ENCODE measurements at regions not wholly inside any gene's neighbourhood (a gene's known extent, or its start where the extent isn't known, plus 50 kb on each side); places are given as distances from the start of the nearest gene placed in this dataset.
"Not testable (repeated sequence)": the region's sequence is repeated elsewhere in the genome, so short reads cannot be mapped to it uniquely, and the experiment has no call there.

DNA sequence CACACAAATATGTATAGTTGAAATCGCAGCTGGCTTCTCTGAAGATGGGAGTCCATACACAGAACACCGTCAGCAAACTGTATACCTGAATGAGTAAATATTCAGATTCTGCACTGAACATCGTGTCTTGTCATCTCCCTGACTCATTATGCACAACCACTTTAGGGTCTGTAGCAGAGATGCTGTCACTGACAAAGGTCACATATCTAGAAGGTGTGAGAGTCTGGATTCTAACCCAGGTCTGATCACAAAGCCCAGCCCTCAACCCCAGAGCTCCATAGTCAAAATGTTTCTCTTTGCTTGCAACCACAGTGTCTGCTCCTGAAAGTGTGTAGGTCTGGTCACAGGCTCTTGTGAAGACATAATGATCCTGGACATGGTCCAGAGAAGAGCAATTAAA is 78.3 kb upstream of the PAX8 start:
- no peak for TF ChIP-seq JUND (IDR thresholded peaks at IDR 0.05; ENCODE audit: low read depth)
- in situ Hi-C loops (cut with HindIII; ENCODE audit: low pct_unique_long_range_greater_than_20kb, low sequenced_read_pairs): no loop called here
- no peak for DNase-seq (ENCODE audit: low read depth in 1 of 2, low spot score in 1 of 2)

DNA sequence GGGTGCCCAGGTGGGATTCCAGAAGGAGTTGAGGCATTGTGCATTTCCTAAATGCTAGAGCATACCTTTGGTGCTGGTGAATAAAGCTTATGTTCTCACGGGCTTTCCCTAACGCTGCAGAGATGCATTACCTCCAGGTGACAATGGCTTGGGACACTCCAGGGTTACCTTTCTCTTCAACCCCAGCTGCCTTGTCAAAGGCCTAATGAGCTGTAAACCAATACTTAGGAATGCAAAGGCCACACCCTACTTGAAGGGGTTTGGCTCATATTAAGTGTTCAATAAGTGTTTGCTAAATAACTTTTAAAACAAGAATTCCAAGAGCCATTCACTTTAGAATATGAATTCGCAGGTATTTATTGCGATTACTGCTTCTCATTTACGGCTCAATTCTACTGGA is 77.6 kb upstream of the PAX8 start:
- DNase-seq (ENCODE audit: low read depth in 1 of 2, low spot score in 1 of 2); in situ Hi-C loops (cut with HindIII; ENCODE audit: low pct_unique_long_range_greater_than_20kb, low sequenced_read_pairs): not testable (repeated sequence)

DNA sequence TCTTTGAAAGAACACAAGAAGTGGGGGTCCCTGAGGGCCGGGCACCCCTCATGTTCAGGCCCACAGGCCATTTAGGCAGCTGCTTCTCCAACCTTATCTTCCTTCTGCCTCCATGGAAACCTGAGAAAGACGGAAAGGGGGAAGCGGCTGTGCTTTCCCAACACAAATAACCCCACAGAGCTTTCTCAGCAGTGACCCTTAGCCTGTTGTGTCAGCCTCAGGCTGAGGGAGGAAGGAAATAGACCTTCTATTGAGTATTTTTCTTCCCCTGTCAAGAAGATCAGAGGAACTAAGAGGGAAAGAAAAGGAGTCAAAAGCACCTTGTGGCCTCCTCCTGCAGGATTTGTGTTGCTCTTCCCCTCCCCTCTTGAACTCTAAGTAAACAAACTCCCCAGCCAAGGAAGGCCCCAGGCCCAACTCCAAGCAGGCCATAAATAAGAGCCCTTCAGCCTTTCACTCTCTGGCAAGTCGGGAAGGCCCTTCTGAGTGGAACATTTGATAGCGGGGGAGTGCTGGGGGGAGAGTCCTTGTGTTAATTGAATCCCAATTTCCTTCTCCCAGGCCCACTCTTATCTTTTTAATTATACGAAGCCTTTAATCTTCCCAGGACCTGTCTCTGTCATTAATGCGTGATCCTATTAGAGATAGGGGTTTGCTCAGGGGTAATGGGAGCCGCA is 76.8 kb upstream of the PAX8 start:
- DNase-seq (ENCODE audit: low read depth in 1 of 2, low spot score in 1 of 2); in situ Hi-C loops (cut with HindIII; ENCODE audit: low pct_unique_long_range_greater_than_20kb, low sequenced_read_pairs): not testable (repeated sequence)

DNA sequence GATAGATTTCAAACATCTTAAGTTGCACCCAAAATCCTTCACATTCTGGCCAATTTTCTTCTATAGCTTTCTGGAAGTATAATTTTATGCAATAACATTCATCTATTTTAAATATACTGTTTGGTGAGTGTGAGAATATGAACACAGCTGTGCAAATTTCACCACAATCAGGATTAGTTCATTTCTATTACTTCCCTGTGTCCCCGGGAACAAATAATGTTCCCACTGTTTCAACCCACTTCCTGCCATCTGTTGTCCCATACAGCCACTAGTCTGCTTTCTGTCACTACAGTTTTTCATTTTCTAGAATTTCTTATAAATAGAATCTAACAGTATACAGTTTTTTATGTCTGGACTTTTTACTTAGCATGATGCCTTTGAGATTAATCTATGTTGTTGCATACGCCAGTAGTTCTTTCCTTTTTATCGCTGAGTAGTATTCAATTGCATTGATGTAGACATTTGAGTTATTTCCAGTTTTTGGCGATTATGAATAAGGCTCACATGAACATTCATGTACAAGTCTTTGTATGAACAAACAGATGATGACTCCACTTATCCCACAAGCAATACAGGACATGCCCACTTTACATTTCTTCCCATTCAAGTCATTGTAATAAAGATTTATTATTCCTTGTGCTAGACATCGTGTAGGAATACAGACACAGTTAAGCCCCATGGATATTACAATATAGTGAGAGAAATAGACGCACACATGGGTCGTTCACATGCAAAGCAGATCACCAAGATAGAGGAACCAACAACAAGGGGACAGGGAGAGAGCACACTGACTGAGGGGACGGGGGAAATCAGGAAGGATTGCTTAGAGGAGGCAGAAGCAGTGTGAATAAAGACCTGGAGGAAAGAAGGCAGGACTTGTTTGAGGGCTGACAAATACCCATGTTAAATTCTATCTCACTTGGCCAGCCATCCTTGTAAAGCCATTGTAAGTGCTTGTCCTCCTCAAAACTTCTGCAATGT is 72.9 kb upstream of the PAX8 start:
- in situ Hi-C loops (cut with HindIII; ENCODE audit: low pct_unique_long_range_greater_than_20kb, low sequenced_read_pairs): no loop called here
- DNase-seq (ENCODE audit: low read depth in 1 of 2, low spot score in 1 of 2): no peak
- TF ChIP-seq JUND (IDR thresholded peaks at IDR 0.05; ENCODE audit: low read depth): no peak

DNA sequence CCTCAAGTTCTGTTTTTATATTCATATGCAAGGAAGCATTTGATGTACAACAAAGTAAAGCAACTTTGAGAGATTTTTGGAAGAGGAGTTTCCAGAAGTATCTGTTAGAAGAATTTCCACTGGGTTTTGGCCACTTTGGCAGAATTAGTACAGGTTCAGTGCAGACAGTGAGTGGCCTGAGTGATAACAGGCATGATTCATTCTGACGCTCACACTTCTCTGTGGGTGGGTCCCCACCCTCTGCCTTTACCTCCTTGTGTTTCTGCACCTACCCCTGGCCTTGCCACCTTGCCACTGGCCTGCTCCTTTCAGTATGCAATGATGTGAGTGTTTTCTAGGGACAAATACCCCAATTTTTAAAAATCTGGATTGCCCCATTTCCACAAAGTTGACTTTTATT is 65.1 kb upstream of the PAX8 start:
- in situ Hi-C loops (cut with HindIII; ENCODE audit: low pct_unique_long_range_greater_than_20kb, low sequenced_read_pairs): not testable (repeated sequence)

DNA sequence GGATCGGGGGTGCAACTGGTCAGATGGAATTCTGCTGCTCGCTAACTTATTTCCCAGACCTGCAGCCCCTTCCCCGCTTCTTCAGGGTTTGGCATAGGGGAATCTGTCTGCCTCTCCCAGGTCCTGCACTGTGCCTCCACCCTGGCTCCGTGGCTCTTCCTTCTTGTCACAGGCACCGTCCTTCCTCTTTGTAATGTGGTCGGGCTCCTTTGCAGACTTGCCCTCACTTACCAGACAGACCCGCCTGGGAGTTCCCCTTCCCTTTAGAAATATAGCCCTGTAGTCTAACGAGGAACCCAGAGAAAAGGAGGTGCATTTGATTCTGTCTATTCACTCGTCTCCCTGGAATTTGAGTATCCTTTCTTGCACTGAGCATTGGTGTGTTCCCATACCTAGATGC is 63.9 kb upstream of the PAX8 start:
- no peak for TF ChIP-seq JUND (IDR thresholded peaks at IDR 0.05; ENCODE audit: low read depth)
- DNase-seq (ENCODE audit: low read depth in 1 of 2, low spot score in 1 of 2): no peak
- in situ Hi-C loops (cut with HindIII; ENCODE audit: low pct_unique_long_range_greater_than_20kb, low sequenced_read_pairs): no loop called here

More for the DNA sequence above, 65.1 kb upstream of the PAX8 start:
- DNase-seq (ENCODE audit: low read depth in 1 of 2, low spot score in 1 of 2): not testable (repeated sequence)

DNA sequence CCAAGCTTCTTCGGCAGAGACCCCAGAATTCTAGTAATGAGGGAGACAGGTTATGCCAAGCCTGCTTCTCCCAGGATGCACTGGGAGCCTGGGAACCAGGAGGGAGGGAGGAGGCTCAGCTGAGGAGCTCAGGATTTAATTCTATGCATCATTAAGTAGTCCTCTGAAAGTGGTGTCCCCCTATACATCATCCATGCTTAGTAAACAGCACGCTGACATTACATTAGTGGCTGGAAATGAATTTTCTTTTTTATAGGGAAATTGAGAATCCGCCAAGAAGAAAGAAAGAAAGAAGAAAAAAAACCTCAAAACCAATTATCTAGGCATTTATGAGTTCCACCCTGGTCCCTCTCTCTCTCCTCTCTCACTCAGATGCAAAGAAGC is 63.1 kb upstream of the PAX8 start:
- DNase-seq (ENCODE audit: low read depth in 1 of 2, low spot score in 1 of 2); in situ Hi-C loops (cut with HindIII; ENCODE audit: low pct_unique_long_range_greater_than_20kb, low sequenced_read_pairs): not testable (repeated sequence)

DNA sequence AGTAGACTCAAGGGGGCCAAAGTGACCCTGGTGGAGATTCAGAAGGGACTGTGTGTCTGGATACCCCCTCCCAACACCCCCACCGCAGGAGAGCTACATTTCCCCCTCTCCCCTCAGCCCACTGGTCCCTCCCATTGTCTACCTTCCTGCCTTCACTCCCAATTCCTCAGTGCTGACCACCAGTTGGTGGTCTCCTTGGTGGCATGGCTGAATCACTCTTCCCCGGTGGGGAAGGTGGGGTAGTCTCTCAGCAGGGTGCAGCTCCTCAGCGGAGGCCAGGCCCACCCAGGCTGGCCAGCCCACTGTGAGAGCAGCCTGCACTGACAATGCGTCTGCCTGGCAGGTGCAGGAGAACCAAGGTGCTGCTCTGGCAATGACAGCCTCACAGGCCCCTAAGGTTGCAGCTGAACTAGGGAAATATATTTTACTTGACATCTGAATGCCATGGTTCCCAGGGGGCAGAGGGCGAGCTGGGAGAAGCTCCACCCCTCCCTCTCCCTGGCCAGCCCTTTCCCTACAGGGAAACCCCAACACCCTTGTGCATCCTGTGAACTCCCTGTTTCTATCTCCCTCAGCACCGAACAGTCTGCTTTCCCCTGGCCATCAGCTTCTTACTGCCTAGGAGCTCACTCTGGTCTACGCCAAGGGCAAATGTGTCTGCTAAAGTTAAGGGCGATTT is 62.6 kb upstream of the PAX8 start:
- no peak for DNase-seq (ENCODE audit: low read depth in 1 of 2, low spot score in 1 of 2)
- in situ Hi-C loops (cut with HindIII; ENCODE audit: low pct_unique_long_range_greater_than_20kb, low sequenced_read_pairs): no loop called here
- no peak for TF ChIP-seq JUND (IDR thresholded peaks at IDR 0.05; ENCODE audit: low read depth)

DNA sequence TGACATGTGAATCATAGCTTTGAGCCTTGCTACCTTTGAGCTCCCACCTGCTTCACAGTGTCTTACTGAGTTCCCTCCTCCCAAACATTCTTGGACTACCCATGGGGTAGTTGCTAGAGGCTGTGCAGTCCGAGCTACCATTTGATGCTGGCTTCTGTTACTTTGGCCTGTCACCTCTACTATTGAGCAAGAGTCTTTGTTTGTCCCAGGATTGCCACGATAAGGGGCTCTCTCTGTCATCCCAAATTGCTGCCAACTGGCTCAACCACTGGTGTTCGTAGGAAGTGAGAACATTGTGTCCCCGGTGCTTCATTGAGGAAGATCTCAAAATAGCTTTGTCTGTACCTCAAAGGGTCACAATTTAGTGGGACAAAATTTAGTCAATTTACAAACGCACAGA is 59.1 kb upstream of the PAX8 start:
- in situ Hi-C loops (cut with HindIII; ENCODE audit: low pct_unique_long_range_greater_than_20kb, low sequenced_read_pairs): no loop called here
- no peak for DNase-seq (ENCODE audit: low read depth in 1 of 2, low spot score in 1 of 2)
- no peak for TF ChIP-seq JUND (IDR thresholded peaks at IDR 0.05; ENCODE audit: low read depth)

DNA sequence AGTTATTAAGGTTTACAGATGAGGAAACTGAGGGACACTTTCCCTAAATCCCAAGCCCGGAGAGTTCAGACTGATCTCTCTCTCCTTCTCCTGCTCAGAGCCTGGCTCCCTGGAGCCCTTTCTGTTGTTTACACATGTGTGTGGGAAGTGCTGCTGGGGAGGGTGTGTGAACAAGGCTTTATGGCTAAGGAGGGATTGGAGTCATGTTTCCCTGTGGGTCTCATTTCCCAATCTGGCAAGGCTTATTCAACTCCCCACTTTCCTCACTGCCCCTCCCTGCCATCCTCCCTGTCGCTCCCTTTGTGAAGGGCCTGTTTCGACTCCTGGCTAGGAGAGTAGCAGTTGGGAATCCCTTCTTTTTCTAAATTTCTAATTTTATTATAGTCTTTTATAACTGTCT is 57.3 kb upstream of the PAX8 start:
- in situ Hi-C loops (cut with HindIII; ENCODE audit: low pct_unique_long_range_greater_than_20kb, low sequenced_read_pairs): not testable (repeated sequence)
- peak in 1 of 2 experiments; percentile 17 for DNase-seq (ENCODE audit: low read depth in 1 of 2, low spot score in 1 of 2)

DNA sequence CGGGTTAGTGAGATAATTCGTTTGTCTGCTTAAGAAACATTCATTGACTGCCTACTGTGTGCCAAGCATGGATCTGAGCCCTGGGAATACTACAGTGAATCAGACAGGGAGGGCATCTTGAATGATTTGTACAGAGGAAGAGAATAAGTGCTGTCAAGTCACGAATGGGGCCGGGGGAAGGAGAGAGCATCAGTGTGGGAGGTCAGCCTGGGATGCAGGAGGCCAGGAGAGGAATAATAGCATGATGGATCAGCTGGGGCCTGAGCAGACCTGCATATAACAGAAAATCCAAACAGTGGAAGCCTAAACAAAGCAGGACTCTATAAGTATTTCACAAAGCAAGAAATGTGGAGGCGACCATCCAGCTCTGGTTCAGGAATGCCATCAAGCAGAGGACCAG is 55.4 kb upstream of the PAX8 start:
- in situ Hi-C loops (cut with HindIII; ENCODE audit: low pct_unique_long_range_greater_than_20kb, low sequenced_read_pairs): no loop called here
- TF ChIP-seq JUND (IDR thresholded peaks at IDR 0.05; ENCODE audit: low read depth): no peak
- no peak for DNase-seq (ENCODE audit: low read depth in 1 of 2, low spot score in 1 of 2)

DNA sequence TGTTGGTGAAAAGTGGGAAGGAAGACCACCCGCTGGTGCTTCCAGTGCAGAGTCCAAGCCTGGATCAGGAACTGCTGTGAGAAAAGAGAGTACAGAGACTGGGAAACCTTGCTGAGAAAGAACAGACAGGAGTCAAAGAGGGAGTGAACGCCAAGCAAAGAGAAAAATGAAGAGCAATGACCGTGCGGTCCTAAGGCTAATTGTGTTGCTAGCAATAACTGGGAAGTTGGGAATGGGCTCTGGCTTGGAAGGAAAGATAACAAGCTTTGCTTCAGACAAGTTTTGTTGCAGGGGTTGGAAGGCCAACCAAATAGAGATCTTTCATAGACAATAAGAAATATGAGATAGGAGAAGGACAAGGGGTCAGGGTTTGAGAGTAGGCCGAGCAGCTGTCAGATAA is 55.0 kb upstream of the PAX8 start:
- in situ Hi-C loops (cut with HindIII; ENCODE audit: low pct_unique_long_range_greater_than_20kb, low sequenced_read_pairs); DNase-seq (ENCODE audit: low read depth in 1 of 2, low spot score in 1 of 2): not testable (repeated sequence)

DNA sequence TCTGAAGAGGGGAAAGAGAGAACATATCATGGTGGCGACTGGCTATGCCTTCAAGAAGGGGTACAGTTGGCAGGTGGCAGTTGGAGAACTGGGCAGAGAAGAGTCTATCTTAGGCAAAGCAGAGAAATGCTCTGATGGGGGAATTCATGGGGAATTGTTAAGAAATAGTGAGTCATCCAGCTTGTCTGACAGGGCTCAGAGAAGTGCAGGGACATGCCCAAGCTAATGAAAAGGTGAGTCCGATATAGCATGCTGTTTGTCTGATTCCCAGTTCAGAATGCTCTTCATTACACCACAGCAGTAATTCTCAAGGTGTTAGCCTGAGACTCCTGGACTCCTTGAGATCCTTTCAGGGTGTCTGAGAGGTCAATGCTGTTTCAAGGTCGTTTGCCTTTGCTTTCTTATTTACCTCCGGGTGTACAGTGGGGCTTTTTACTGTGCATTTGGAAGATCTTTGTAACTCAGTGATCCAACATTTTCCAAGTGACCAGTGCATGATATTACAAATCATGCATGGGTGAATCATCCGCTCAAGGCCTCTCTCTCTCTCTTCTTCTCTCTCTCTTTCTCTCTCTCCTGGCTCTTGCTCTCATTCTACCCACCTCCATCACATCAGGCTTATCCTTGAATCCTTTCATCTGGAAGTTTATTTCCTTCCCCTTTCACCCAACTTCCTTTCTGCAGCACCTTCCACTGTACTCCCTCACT is 51.5 kb upstream of the PAX8 start:
- DNase-seq (ENCODE audit: low read depth in 1 of 2, low spot score in 1 of 2); in situ Hi-C loops (cut with HindIII; ENCODE audit: low pct_unique_long_range_greater_than_20kb, low sequenced_read_pairs): not testable (repeated sequence)

DNA sequence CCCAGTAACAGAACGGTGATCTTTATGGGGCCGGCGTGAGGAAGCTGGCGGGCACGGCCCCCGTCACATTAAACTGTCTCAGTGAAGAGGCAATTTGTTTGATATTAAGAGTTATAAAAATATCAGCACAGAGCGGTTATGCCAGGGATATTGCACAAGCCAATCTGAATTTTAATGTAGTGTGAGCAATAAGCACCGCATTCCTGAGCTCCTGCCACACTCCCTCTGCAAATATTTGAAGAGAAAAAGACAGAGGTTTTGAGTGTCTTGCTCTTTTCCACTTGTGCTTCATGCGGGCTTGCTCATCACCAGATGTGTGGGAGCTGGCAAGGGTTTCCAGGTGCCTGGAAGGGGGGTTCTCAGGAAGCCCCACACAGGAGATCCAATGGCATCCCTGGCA is 50.3 kb upstream of the PAX8 start:
- in situ Hi-C loops (cut with HindIII; ENCODE audit: low pct_unique_long_range_greater_than_20kb, low sequenced_read_pairs); DNase-seq (ENCODE audit: low read depth in 1 of 2, low spot score in 1 of 2): not testable (repeated sequence)

DNA sequence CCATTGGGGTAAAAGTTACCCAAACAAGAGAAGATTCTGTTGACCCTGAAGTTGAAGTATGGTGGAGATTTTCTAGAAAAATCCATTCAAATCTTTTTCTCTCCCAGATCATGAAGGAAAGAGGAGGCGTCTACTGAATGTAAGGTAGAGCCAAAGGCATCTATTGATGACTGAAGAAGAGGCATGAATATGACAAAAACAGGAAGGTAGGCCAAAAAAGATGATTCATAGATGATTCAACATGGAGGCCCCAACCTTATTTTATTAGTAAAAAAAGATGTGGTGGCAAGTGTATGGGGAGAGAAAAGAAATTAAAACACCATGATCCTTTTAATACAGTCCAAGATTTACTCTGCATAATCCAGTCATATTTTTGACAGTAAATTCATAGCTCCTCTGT is 49.9 kb upstream of the PAX8 start:
- DNase-seq (ENCODE audit: low read depth in 1 of 2, low spot score in 1 of 2); in situ Hi-C loops (cut with HindIII; ENCODE audit: low pct_unique_long_range_greater_than_20kb, low sequenced_read_pairs): not testable (repeated sequence)
